Peyer's patch (tissue), 4 donors: ENCODE measurements at regions not wholly inside any gene's neighbourhood (a gene's known extent, or its start where the extent isn't known, plus 50 kb on each side); places are given as distances from the start of the nearest gene placed in this dataset.

Source experiments
- POLR2A ChIP-seq, 2 donors: fragments of 450-650 bp; IDR thresholded peaks; one replicate each; pipeline ENCODE4 v1.5.1; 2017; ENCODE audit warnings: antibody characterized with exemption in 2 of 2, mild to moderate bottlenecking in 2 of 2, moderate library complexity in 2 of 2
- TF ChIP-seq, protein P1 (sequence below), 6 experiments: fragments of 450-650 bp in 4 of 6; fragments of 200-600 bp in 2 of 6; sonication (generic) in 1 of 6; IDR thresholded peaks; one replicate each; pipeline ENCODE4 v1.5.1; 2017 to 2019; ENCODE audit warnings: antibody characterized with exemption in 6 of 6, mild to moderate bottlenecking in 3 of 6, moderate library complexity in 1 of 6

DNA sequence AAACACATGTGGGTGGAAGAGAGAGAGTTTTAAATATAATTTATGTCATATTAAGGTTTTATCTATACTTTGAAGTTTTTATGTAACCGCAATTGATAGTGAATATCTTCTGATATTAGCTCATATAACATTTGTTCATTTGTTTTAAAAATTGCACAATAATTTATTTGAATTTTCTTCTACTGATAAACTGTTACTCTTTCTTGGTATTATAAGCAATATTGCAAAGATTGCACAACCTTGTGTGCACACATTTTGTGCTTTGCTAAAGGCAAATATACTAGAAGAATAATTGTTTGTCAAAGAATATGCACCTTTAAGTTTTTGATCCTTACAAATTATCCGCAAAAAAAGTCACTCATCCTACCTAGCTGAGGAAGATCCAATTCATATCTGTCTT is 275.7 kb downstream of the TLR4 start:
- TF ChIP-seq, protein P1, sequence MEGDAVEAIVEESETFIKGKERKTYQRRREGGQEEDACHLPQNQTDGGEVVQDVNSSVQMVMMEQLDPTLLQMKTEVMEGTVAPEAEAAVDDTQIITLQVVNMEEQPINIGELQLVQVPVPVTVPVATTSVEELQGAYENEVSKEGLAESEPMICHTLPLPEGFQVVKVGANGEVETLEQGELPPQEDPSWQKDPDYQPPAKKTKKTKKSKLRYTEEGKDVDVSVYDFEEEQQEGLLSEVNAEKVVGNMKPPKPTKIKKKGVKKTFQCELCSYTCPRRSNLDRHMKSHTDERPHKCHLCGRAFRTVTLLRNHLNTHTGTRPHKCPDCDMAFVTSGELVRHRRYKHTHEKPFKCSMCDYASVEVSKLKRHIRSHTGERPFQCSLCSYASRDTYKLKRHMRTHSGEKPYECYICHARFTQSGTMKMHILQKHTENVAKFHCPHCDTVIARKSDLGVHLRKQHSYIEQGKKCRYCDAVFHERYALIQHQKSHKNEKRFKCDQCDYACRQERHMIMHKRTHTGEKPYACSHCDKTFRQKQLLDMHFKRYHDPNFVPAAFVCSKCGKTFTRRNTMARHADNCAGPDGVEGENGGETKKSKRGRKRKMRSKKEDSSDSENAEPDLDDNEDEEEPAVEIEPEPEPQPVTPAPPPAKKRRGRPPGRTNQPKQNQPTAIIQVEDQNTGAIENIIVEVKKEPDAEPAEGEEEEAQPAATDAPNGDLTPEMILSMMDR (IDR thresholded peaks at IDR 0.05) = no peak
- TF ChIP-seq POLR2A (IDR thresholded peaks at IDR 0.05) = no peak
